ENCODE measurements at regions not wholly inside any gene's neighbourhood (a gene's known extent, or its start where the extent isn't known, plus 50 kb on each side); places are given as distances from the start of the nearest gene placed in this dataset.

DNA sequence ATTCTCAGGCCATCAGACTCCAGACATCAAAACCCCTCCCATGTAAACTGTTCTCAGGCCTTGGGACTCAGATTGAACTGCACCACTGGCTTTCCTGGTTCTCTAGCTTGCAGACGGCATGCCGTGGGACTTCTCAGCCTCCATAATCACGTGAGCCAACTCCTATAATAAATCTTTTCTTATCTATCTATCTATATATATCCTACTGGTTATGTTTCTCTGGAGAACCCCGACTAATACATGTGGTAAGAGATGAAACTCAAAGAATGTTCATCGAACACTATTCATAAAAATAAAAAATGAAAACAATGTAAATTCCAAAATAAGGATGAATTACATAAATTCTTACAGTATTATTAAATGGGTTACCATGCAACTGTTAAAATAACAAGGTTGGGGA is 84.5 kb upstream of the NTRK3 start:
- no peak for DNase-seq (ENCODE audit: low spot score, unreplicated experiment)
- H3K27me3 Mint-ChIP-seq = peaks cover 3% of the 10 kb centered on the region
- H3K4me3 Mint-ChIP-seq (ENCODE audit: low read depth) = no peak overlapping the region
- no peaks in the 10 kb centered on the region for H3K36me3 Mint-ChIP-seq (ENCODE audit: insufficient read depth)
- H3K27ac Mint-ChIP-seq = no peak overlapping the region
- H3K4me1 Mint-ChIP-seq (ENCODE audit: low read depth) = no peaks in the 10 kb centered on the region
- TF ChIP-seq, protein P1, sequence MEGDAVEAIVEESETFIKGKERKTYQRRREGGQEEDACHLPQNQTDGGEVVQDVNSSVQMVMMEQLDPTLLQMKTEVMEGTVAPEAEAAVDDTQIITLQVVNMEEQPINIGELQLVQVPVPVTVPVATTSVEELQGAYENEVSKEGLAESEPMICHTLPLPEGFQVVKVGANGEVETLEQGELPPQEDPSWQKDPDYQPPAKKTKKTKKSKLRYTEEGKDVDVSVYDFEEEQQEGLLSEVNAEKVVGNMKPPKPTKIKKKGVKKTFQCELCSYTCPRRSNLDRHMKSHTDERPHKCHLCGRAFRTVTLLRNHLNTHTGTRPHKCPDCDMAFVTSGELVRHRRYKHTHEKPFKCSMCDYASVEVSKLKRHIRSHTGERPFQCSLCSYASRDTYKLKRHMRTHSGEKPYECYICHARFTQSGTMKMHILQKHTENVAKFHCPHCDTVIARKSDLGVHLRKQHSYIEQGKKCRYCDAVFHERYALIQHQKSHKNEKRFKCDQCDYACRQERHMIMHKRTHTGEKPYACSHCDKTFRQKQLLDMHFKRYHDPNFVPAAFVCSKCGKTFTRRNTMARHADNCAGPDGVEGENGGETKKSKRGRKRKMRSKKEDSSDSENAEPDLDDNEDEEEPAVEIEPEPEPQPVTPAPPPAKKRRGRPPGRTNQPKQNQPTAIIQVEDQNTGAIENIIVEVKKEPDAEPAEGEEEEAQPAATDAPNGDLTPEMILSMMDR (IDR thresholded peaks at IDR 0.05; ENCODE audit: unreplicated experiment) = no peak
- no peaks in the 10 kb centered on the region for H3K9me3 Mint-ChIP-seq (ENCODE audit: low read depth)

DNA sequence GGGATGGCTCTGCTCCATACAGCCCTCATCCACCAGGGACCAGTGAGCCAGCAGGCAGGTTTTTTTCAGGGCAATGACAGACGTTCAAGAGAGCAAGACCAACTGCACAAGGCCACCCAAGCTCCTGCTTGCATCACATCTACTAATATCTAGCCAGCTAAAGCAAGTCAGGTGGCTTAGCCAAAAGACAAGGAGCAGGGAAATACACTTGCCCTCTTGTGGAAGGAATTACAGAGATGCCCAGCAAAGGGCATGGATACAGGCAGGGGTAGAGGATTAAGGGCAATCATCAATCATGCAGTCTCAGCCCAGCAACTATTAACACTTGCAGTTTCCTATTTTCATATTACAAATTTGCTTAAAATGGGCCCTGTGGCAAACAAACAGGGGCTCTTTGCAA is 81.5 kb upstream of the NTRK3 start:
- no peaks in the 10 kb centered on the region for H3K4me1 Mint-ChIP-seq (ENCODE audit: low read depth)
- no peak overlapping the region for H3K4me3 Mint-ChIP-seq (ENCODE audit: low read depth)
- H3K9me3 Mint-ChIP-seq (ENCODE audit: low read depth) = no peaks in the 10 kb centered on the region
- no peak overlapping the region for H3K27ac Mint-ChIP-seq
- TF ChIP-seq, protein P1 (IDR thresholded peaks at IDR 0.05; ENCODE audit: unreplicated experiment) = peak; percentile 7
- peaks cover 17% of the 10 kb centered on the region for H3K27me3 Mint-ChIP-seq
- H3K36me3 Mint-ChIP-seq (ENCODE audit: insufficient read depth) = no peaks in the 10 kb centered on the region
- no peak for DNase-seq (ENCODE audit: low spot score, unreplicated experiment)

DNA sequence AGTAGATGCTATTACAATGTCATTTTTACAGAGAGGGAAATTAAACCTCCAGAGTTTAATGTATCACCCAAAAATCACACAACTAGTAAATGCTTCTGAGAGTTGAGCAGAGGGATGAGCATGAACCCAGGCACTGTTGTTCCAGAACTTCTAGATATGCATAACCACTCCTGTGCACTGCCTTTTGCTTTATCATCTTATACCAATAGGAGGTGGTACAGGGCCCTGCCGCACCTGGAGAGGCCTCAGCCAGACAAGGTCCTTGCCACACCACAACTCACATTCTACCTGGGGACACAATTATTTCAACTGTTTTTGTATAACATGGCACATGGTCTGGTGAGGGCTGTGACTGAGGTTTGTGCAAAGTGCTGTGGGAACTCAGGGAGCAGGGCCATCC is 78.5 kb upstream of the NTRK3 start:
- Mint-ChIP-seq H3K4me1 (ENCODE audit: low read depth) (no peaks in the 10 kb centered on the region), H3K27ac (no peak overlapping the region), H3K4me3 (ENCODE audit: low read depth) (no peak overlapping the region), H3K36me3 (ENCODE audit: insufficient read depth) (no peaks in the 10 kb centered on the region), H3K27me3 (peaks cover 32% of the 10 kb centered on the region), H3K9me3 (ENCODE audit: low read depth) (no peaks in the 10 kb centered on the region)
- TF ChIP-seq, protein P1 (IDR thresholded peaks at IDR 0.05; ENCODE audit: unreplicated experiment) = no peak
- no peak for DNase-seq (ENCODE audit: low spot score, unreplicated experiment)

DNA sequence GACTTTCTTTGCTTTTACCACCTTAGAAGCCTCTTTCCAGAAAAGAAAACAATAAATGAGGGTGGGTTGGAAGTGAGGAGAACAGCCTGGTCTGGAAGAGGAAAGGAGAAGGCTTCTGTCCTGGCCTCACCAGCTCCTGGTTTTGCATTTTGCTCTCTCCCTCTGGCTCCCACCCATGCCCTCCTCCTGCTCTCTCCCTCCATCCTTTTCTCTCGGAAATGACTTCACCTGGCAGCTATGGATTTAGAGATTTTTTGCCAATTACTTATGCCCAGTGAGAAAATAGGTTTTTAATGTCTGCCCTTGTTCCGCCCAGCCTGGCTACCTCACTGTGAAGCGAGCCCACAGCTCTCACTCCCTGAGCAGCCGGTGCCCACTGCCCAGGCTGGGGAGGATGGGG is 77.9 kb upstream of the NTRK3 start:
- TF ChIP-seq, protein P1 (IDR thresholded peaks at IDR 0.05; ENCODE audit: unreplicated experiment) = no peak

DNA sequence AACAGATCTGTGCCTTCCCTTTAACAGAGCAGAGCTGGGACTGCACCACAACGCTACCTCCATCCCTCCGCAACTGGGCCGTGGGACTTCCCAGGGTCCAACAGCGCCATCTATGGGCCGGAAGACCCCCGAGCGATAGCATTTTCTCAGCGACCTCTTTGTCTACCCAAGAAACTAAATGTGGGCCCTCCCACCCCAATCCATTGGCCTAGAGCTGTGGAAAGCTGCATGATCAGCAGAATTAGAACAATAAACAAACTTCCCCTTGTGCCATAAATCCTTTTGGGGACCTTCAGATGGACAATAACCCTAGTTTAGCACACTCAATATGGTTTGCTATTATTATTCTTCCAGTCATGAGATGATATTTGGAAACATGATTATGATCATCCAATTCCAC is 74.8 kb upstream of the NTRK3 start:
- Mint-ChIP-seq H3K9me3 (ENCODE audit: low read depth) (no peaks in the 10 kb centered on the region), H3K4me3 (ENCODE audit: low read depth) (no peak overlapping the region)
- TF ChIP-seq, protein P1 (IDR thresholded peaks at IDR 0.05; ENCODE audit: unreplicated experiment) = peak; percentile 78

More for the DNA sequence above, 77.9 kb upstream of the NTRK3 start:
- H3K4me1 Mint-ChIP-seq (ENCODE audit: low read depth) = no peaks in the 10 kb centered on the region
- H3K4me3 Mint-ChIP-seq (ENCODE audit: low read depth) = no peak overlapping the region
- no peaks in the 10 kb centered on the region for H3K9me3 Mint-ChIP-seq (ENCODE audit: low read depth)
- H3K27ac Mint-ChIP-seq = no peak overlapping the region
- no peaks in the 10 kb centered on the region for H3K36me3 Mint-ChIP-seq (ENCODE audit: insufficient read depth)
- H3K27me3 Mint-ChIP-seq = peaks cover 38% of the 10 kb centered on the region
- no peak for DNase-seq (ENCODE audit: low spot score, unreplicated experiment)

More for the DNA sequence above, 74.8 kb upstream of the NTRK3 start:
- Mint-ChIP-seq H3K36me3 (ENCODE audit: insufficient read depth) (no peaks in the 10 kb centered on the region), H3K27me3 (peaks cover 58% of the 10 kb centered on the region), H3K27ac (no peak overlapping the region), H3K4me1 (ENCODE audit: low read depth) (no peaks in the 10 kb centered on the region)
- peak; percentile 54 for DNase-seq (ENCODE audit: low spot score, unreplicated experiment)

All from progenitor cell of endocrine pancreas (in vitro differentiated cells).